Psoas muscle (tissue), 7 donors: ENCODE measurements at regions not wholly inside any gene's neighbourhood (a gene's known extent, or its start where the extent isn't known, plus 50 kb on each side); places are given as distances from the start of the nearest gene placed in this dataset.

Experiments used
- ATAC-seq, 4 donors: fragments of 200-7000 bp; cut with Tn5 transposase; one replicate each; pipeline ENCODE4 v1.9.1; 2020; ENCODE audit warnings: moderate library complexity in 3 of 4, mild to moderate bottlenecking in 2 of 4
- DNase-seq, 2 donors: peaks; one replicate each; pipeline ENCODE4 v3.0.0-alpha.2; 2020
- H3K27ac ChIP-seq: fragments of 200-600 bp; one replicate; pipeline ENCODE4 v1.8.0; 2022
- H3K27me3 ChIP-seq, 3 donors: fragments of 200-600 bp in 1 of 3; one replicate each; pipeline versions ENCODE4 v1.6.1 to v1.8.0; 2013 to 2022; ENCODE audit warnings: low read length in 2 of 3, mild to moderate bottlenecking in 2 of 3, moderate library complexity in 1 of 3; ENCODE audit not compliant: insufficient read depth in 3 of 3
- H3K36me3 ChIP-seq, 2 donors: fragments of 200-600 bp in 1 of 2; one replicate each; pipeline versions ENCODE4 v1.6.1 to v1.8.0; 2013 to 2022; ENCODE audit warnings: low read depth in 1 of 2, mild to moderate bottlenecking in 1 of 2, moderate library complexity in 1 of 2; ENCODE audit not compliant: insufficient read depth in 1 of 2
- H3K4me1 ChIP-seq: fragments of 200-600 bp; one replicate; pipeline ENCODE4 v1.8.0; 2022
- H3K4me3 ChIP-seq: fragments of 200-600 bp; one replicate; pipeline ENCODE4 v1.8.0; 2022; ENCODE audit warnings: mild to moderate bottlenecking
- H3K9me3 ChIP-seq: fragments of 200-600 bp; one replicate; pipeline ENCODE4 v1.8.0; 2022
- CTCF ChIP-seq: fragments of 200-600 bp; IDR thresholded peaks from one replicate; pipeline ENCODE4 v1.8.0; 2022; ENCODE audit warnings: antibody characterized with exemption
- WGBS, 3 donors: extraction: QIAGEN DNeasy Blood & Tissue Kit; methylation state at CpG; one replicate each; pipeline versions ENCODE4 v1.1.6 to v1.1.7; 2013; 5-methylcytosine and 5-hydroxymethylcytosine counted together
- intact Hi-C, 2 donors: fragments of 100-400 bp; cut with DNase I; formaldehyde crosslinking; loops; one replicate each; pipeline versions ENCODE4 v1.11.0 to v1.14.2; 2022
- donor health status: healthy with polysubstance abuse.
- donor health status: DM: no; HTN: no; CAD: no; lungs with moderate emphysema.
- donor health status: Bipolar disorder and iron deficiency.
- donor health status: healthy.
- donor health status: DM: yes; HTN: yes; CAD: no.
- donor health status: DM: no; HTN: no; CAD: no.
- donor health status: DM: yes; HTN: yes; CAD: no.

DNA sequence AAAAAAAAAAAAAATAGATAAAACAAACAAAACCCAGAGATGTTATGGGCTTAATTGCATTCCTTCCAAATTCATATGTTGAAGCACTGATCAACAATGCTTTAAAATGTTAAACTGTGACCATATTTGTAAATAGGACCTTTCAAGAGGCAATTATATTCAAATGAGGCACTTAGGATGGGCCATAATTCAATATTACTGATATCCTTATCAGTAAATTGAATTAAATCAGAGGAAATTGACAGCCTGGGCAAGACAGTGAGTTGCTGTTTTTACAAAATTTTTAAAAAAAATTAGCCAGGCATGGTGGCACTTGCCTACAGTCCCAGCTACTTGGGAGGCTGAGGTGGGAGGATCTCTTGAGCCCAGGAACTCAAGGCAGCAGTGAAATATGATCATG, 364.1 kb downstream of the GJA1 start:
- H3K9me3 ChIP-seq = no peaks in the 10 kb centered on the region

DNA sequence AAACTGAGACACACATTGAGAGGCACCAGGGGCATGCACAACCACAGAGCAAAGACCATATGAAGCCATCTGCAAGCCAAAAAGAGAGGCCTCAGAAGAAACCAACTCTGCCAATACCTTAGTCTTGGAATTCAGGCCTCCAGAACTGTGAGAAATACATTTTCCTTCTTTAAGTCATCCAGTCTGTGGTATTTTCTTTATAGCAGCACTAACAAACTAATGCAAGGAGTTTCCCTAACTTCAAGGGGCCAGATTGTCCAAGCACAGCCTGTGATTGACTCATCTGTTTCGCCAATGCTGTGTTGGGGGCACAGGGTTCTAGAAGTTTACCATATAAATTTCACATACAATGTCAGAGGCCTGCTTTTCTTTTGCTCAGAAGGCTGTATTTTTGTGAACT, 364.6 kb downstream of the GJA1 start:
- WGBS, 3 donors = 82 to 90% (median 85%) methylated on average over 1 of the region's 1 CpG
- Histone ChIP-seq H3K36me3 (no peaks in the 10 kb centered on the region), H3K9me3 (no peaks in the 10 kb centered on the region)

More for the DNA sequence above, 364.1 kb downstream of the GJA1 start:
- Histone ChIP-seq H3K36me3 (no peaks in the 10 kb centered on the region), H3K4me3 (no peak overlapping the region), H3K27me3 (no peaks in the 10 kb centered on the region), H3K27ac (no peak overlapping the region), H3K4me1 (no peaks in the 10 kb centered on the region)
- DNase-seq (no peak), ATAC-seq (no peak)
- intact Hi-C loops = no loop called here
- no peak for TF ChIP-seq CTCF

DNA sequence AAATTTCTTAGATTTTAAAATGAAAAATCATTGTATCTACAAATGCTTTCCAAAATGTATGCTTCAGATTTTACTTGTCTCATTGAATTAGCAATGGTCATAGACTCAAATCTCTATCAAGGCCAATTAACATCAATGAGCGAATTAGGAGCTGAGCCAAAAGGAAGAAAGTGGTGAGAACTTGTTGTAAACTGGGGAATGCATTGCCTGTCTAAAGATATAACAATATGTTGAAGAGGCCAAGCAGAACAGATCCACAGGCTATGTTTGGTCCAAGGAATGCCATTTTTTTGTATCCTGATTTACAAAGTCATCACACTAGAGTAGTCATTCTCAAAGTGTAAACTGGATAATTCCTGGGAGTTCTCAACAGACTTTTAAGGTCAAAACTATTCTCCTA, 370.7 kb downstream of the GJA1 start:
- TF ChIP-seq CTCF = no peak

More for the DNA sequence above, 364.6 kb downstream of the GJA1 start:
- no peak for TF ChIP-seq CTCF
- DNase-seq (no peak), ATAC-seq (no peak)
- no peaks in the 10 kb centered on the region for H3K4me1 ChIP-seq
- no peak overlapping the region for H3K4me3 ChIP-seq
- H3K27ac ChIP-seq = no peak overlapping the region
- H3K27me3 ChIP-seq = no peaks in the 10 kb centered on the region
- intact Hi-C loops = no loop called here

GRCh38 chr6:121809211-121809610, 373.8 kb downstream of the GJA1 start:
- no peak for TF ChIP-seq CTCF
- Histone ChIP-seq H3K36me3 (no peaks in the 10 kb centered on the region), H3K4me3 (no peak overlapping the region), H3K27ac (no peak overlapping the region), H3K4me1 (no peaks in the 10 kb centered on the region), H3K27me3 (no peaks in the 10 kb centered on the region), H3K9me3 (no peaks in the 10 kb centered on the region)
- intact Hi-C loops = no loop called here
- DNase-seq (no peak), ATAC-seq (no peak)
- 59 to 64% (median 61%) methylated on average over 3 of the region's 3 CpGs for WGBS, 3 donors

More for the DNA sequence above, 370.7 kb downstream of the GJA1 start:
- 85 to 90% (median 88%) methylated on average over 1 of the region's 1 CpG for WGBS, 3 donors
- Histone ChIP-seq H3K36me3 (no peaks in the 10 kb centered on the region), H3K9me3 (no peaks in the 10 kb centered on the region), H3K27me3 (no peaks in the 10 kb centered on the region), H3K27ac (no peak overlapping the region), H3K4me1 (no peaks in the 10 kb centered on the region), H3K4me3 (no peak overlapping the region)
- no peak for DNase-seq
- ATAC-seq = no peak
- intact Hi-C loops = no loop called here
